IMR-90 (cell line): ENCODE measurements at regions not wholly inside any gene's neighbourhood (a gene's known extent, or its start where the extent isn't known, plus 50 kb on each side); places are given as distances from the start of the nearest gene placed in this dataset.

Source experiments
- BHLHE40 ChIP-seq: fragments of 150-350 bp; IDR thresholded peaks from 2 replicates; pipeline ENCODE4 v1.6.1; 2016; ENCODE audit warnings: mild to moderate bottlenecking, low read depth, low read length
- CTCF ChIP-seq: conservative IDR thresholded peaks from 2 replicates; pipeline ENCODE4 v1.5.1; 2012; ENCODE audit warnings: mild to moderate bottlenecking, low read depth, low read length, improper control_type of control experiment
- MAFK ChIP-seq: IDR thresholded peaks from 2 replicates; pipeline ENCODE4 v1.6.1; 2012; ENCODE audit warnings: low read depth, low read length, improper control_type of control experiment
- MXI1 ChIP-seq: IDR thresholded peaks from 2 replicates; pipeline ENCODE4 v1.6.1; 2012; ENCODE audit warnings: low read depth, mild to moderate bottlenecking, low read length, moderate library complexity, borderline replicate concordance
- POLR2A ChIP-seq: IDR thresholded peaks from 2 replicates; pipeline ENCODE4 v1.6.1; 2012; ENCODE audit warnings: mild to moderate bottlenecking, low read depth, low read length
- RAD21 ChIP-seq: IDR thresholded peaks from 2 replicates; pipeline ENCODE4 v1.6.1; 2012; ENCODE audit warnings: low read length, improper control_type of control experiment
- TF ChIP-seq, protein P1 (sequence below): fragments of 150-350 bp; IDR thresholded peaks from 2 replicates; pipeline ENCODE4 v1.6.1; 2016; ENCODE audit warnings: low read depth, mild to moderate bottlenecking, low read length, moderate library complexity, borderline replicate concordance

GRCh38 chr2:145379934-145380333 lies 860.0 kb upstream of the ZEB2 start:
- TF ChIP-seq MXI1 (no peak), POLR2A (no peak), MAFK (no peak), BHLHE40 (no peak), CTCF (no peak), RAD21 (no peak)
- TF ChIP-seq, protein P1, sequence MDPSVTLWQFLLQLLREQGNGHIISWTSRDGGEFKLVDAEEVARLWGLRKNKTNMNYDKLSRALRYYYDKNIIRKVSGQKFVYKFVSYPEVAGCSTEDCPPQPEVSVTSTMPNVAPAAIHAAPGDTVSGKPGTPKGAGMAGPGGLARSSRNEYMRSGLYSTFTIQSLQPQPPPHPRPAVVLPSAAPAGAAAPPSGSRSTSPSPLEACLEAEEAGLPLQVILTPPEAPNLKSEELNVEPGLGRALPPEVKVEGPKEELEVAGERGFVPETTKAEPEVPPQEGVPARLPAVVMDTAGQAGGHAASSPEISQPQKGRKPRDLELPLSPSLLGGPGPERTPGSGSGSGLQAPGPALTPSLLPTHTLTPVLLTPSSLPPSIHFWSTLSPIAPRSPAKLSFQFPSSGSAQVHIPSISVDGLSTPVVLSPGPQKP: no peak
